CD14-positive monocyte (primary cell): ENCODE measurements at regions not wholly inside any gene's neighbourhood (a gene's known extent, or its start where the extent isn't known, plus 50 kb on each side); places are given as distances from the start of the nearest gene placed in this dataset.

Source experiments
- DNase-seq, 3 donors: peaks; one replicate each; pipeline ENCODE4 v3.0.0-alpha.2; 2011 to 2022
- H2AFZ ChIP-seq: 2 replicates; pipeline ENCODE4 v1.6.0; 2012; ENCODE audit warnings: mild to moderate bottlenecking, low read depth, low read length, inconsistent platforms; ENCODE audit not compliant: insufficient read depth, poor library complexity, severe bottlenecking
- H3K27ac ChIP-seq, 2 donors: 1 replicate in 1 of 2; 2 replicates in 1 of 2; pipeline ENCODE4 v1.5.1; 2012 to 2013; ENCODE audit warnings: low read length in 2 of 2, control low read depth in 1 of 2, inconsistent platforms in 1 of 2, low read depth in 1 of 2, mild to moderate bottlenecking in 1 of 2
- H3K27me3 ChIP-seq, 2 donors: one replicate each; pipeline versions ENCODE4 v1.6.0 to v1.6.1; 2011 to 2013; ENCODE audit warnings: low read length in 2 of 2; ENCODE audit not compliant: control insufficient read depth in 2 of 2, insufficient read depth in 2 of 2
- H3K36me3 ChIP-seq, 2 donors: replicated peaks in 1 of 2; 1 replicate in 1 of 2; 2 replicates in 1 of 2; pipeline versions ENCODE4 v1.5.1 to v1.6.1; 2012 to 2013; ENCODE audit warnings: low read length in 2 of 2, control low read depth in 1 of 2, inconsistent platforms in 1 of 2, mild to moderate bottlenecking in 1 of 2; ENCODE audit not compliant: insufficient read depth in 2 of 2, control insufficient read depth in 1 of 2
- H3K4me1 ChIP-seq, 2 donors: 1 replicate in 1 of 2; 2 replicates in 1 of 2; pipeline versions ENCODE4 v1.5.1 to v1.6.1; 2012 to 2013; ENCODE audit warnings: low read length in 2 of 2, control low read depth in 1 of 2, inconsistent platforms in 1 of 2, mild to moderate bottlenecking in 1 of 2, moderate library complexity in 1 of 2; ENCODE audit not compliant: insufficient read depth in 2 of 2, control insufficient read depth in 1 of 2
- H3K4me2 ChIP-seq: replicated peaks from 2 replicates; pipeline ENCODE3; 2012; ENCODE audit warnings: low read length, moderate library complexity, mild to moderate bottlenecking; ENCODE audit not compliant: poor library complexity, severe bottlenecking; ENCODE audit errors: extremely low read depth
- H3K4me3 ChIP-seq, 3 experiments: fragments of 200-600 bp in 1 of 3; sonication (generic) in 1 of 3; replicated peaks in 1 of 3; 1 replicate in 2 of 3; 2 replicates in 1 of 3; pipeline ENCODE4 v1.5.1; 2011 to 2013; ENCODE audit warnings: low read length in 3 of 3, mild to moderate bottlenecking in 3 of 3, control low read depth in 2 of 3, low read depth in 2 of 3, inconsistent platforms in 1 of 3, moderate library complexity in 1 of 3
- H3K79me2 ChIP-seq: 2 replicates; pipeline ENCODE4 v1.6.0; 2012; ENCODE audit warnings: mild to moderate bottlenecking, control low read depth, inconsistent platforms, low read length, moderate library complexity; ENCODE audit not compliant: insufficient read depth
- H3K9ac ChIP-seq: 2 replicates; pipeline ENCODE4 v1.6.0; 2017; ENCODE audit warnings: low read length, mild to moderate bottlenecking; ENCODE audit not compliant: insufficient read depth, poor library complexity, severe bottlenecking
- H3K9me3 ChIP-seq, 2 donors: replicated peaks in 1 of 2; 1 replicate in 1 of 2; 2 replicates in 1 of 2; pipeline versions ENCODE4 v1.5.1 to v1.6.1; 2012 to 2013; ENCODE audit warnings: low read length in 2 of 2, control low read depth in 1 of 2; ENCODE audit not compliant: control insufficient read depth in 1 of 2, insufficient read depth in 1 of 2
- H4K20me1 ChIP-seq: 2 replicates; pipeline ENCODE4 v1.6.0; 2012; ENCODE audit warnings: mild to moderate bottlenecking, low read length, control low read depth, moderate library complexity; ENCODE audit not compliant: insufficient read depth
- H3K27ac Mint-ChIP-seq, 7 donors: one replicate each; pipeline ENCODE4 v1.8.0; 2020; ENCODE audit warnings: mild to moderate bottlenecking in 7 of 7, mixed read lengths in 7 of 7, moderate library complexity in 6 of 7, inconsistent platforms in 2 of 7
- H3K27me3 Mint-ChIP-seq, 3 donors: one replicate each; pipeline ENCODE4 v1.8.0; 2021 to 2022; ENCODE audit warnings: low read depth in 3 of 3, mild to moderate bottlenecking in 3 of 3, mixed read lengths in 3 of 3, moderate library complexity in 3 of 3, inconsistent platforms in 1 of 3
- H3K36me3 Mint-ChIP-seq, 2 donors: one replicate each; pipeline ENCODE4 v1.8.0; 2020; ENCODE audit warnings: mixed read lengths in 2 of 2, inconsistent platforms in 1 of 2, mild to moderate bottlenecking in 1 of 2
- H3K4me1 Mint-ChIP-seq: one replicate; pipeline ENCODE4 v1.8.0; 2020; ENCODE audit warnings: mild to moderate bottlenecking, mixed read lengths
- H3K4me3 Mint-ChIP-seq, 2 donors: one replicate each; pipeline ENCODE4 v1.8.0; 2020; ENCODE audit warnings: mild to moderate bottlenecking in 2 of 2, mixed read lengths in 2 of 2, moderate library complexity in 1 of 2
- H3K9me3 Mint-ChIP-seq, 7 donors: one replicate each; pipeline ENCODE4 v1.8.0; 2020 to 2022; ENCODE audit warnings: mixed read lengths in 7 of 7, mild to moderate bottlenecking in 6 of 7, moderate library complexity in 6 of 7, inconsistent platforms in 2 of 7
- CTCF ChIP-seq: fragments of 200-600 bp; IDR thresholded peaks from one replicate; pipeline ENCODE4 v1.8.0; 2022; ENCODE audit warnings: antibody characterized with exemption, mild to moderate bottlenecking
- WGBS: methylation state at CpG from one replicate; pipeline ENCODE4 v1.1.5; 2013; ENCODE audit warnings: missing lambda C conversion rate; ENCODE audit not compliant: insufficient coverage; 5-methylcytosine and 5-hydroxymethylcytosine counted together
- intact Hi-C, 2 donors: fragments of 100-400 bp; cut with micrococcal nuclease; formaldehyde crosslinking; loops; one replicate each; pipeline versions ENCODE4 v1.15.0 to v1.15.1; 2023

- Histone ChIP-seq H3K9me3 (peaks cover 0 to 8% of the 10 kb centered on the region in 2 donors), H3K27me3 (no peaks in the 10 kb centered on the region), H2AFZ (no peak overlapping the region), H4K20me1 (no peaks in the 10 kb centered on the region), H3K4me1 (no peaks in the 10 kb centered on the region), H3K36me3 (no peaks in the 10 kb centered on the region), H3K4me3 (no peak overlapping the region), H3K27ac (no peak overlapping the region), H3K4me2 (no peak overlapping the region), H3K79me2 (no peaks in the 10 kb centered on the region), H3K9ac (no peak overlapping the region)
- no peak for DNase-seq
- H3K27me3 Mint-ChIP-seq: peaks cover 0 to 7% (median 1%) of the 10 kb centered on the region in 3 donors
- TF ChIP-seq CTCF: no peak
- no peak overlapping the region for H3K27ac Mint-ChIP-seq
- intact Hi-C loops: no loop called here
- no peaks in the 10 kb centered on the region for H3K4me1 Mint-ChIP-seq
- H3K9me3 Mint-ChIP-seq: peaks cover 7 to 24% (median 16%) of the 10 kb centered on the region in 7 donors
- no peaks in the 10 kb centered on the region for H3K36me3 Mint-ChIP-seq
- no peak overlapping the region for H3K4me3 Mint-ChIP-seq
These were observed 114.3 kb downstream of the GATA3 start for GRCh38 chr10:8168836-8169235.

GRCh38 chr10:8171008-8171407 lies 116.5 kb downstream of the GATA3 start:
- Histone ChIP-seq H3K4me3 (no peak overlapping the region), H3K79me2 (no peaks in the 10 kb centered on the region), H3K9ac (no peak overlapping the region), H3K27me3 (no peaks in the 10 kb centered on the region), H3K4me2 (no peak overlapping the region), H2AFZ (no peak overlapping the region), H4K20me1 (no peaks in the 10 kb centered on the region), H3K27ac (no peak overlapping the region), H3K9me3 (peaks cover 0 to 8% of the 10 kb centered on the region in 2 donors), H3K36me3 (no peaks in the 10 kb centered on the region), H3K4me1 (no peaks in the 10 kb centered on the region)
- no peak for TF ChIP-seq CTCF
- no peaks in the 10 kb centered on the region for H3K4me1 Mint-ChIP-seq
- H3K9me3 Mint-ChIP-seq: peaks cover 5 to 16% (median 10%) of the 10 kb centered on the region in 7 donors
- H3K27ac Mint-ChIP-seq: no peak overlapping the region
- intact Hi-C loops: no loop called here
- no CpG with 5 or more reads among the region's 2 CpGs for WGBS
- H3K36me3 Mint-ChIP-seq: no peaks in the 10 kb centered on the region
- H3K4me3 Mint-ChIP-seq: no peak overlapping the region
- H3K27me3 Mint-ChIP-seq: peaks cover 1 to 9% (median 6%) of the 10 kb centered on the region in 3 donors
- no peak for DNase-seq
